NCI-H2029 treated with DMSO at 0.1 percent for 48 hours (cell line): ENCODE measurements at regions not wholly inside any gene's neighbourhood (a gene's known extent, or its start where the extent isn't known, plus 50 kb on each side); places are given as distances from the start of the nearest gene placed in this dataset.
A peak's percentile ranks its signal among the peaks of the same experiment; 100 is the strongest.

ENCODE experiments used
- DNase-seq: peaks from one replicate; lab custom pipeline; 2025; lab: John Stamatoyannopoulos, UW

- DNase-seq = no peak
Measured at GRCh38 chr3:182575941-182576340, 217.4 kb upstream of the ATP11B start.

DNA sequence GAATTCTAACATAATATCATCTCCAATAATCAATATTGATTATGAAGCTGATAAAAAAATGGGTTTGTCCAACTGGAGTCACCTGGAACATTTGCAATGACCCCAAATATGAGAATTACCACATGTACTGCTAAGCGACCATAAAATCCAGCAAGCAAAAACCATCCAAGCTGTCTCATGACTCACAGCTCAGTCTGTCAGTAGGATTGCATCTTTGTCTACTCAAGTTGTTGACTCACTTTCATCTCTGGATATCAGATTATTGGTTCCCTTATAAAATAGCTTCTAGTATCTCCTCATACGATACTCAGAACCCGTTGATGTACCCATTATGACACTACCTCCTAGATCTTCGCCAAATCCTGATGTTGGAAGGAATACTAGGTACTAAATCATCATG, 209.8 kb upstream of the ATP11B start:
- DNase-seq = no peak

GRCh38 chr3:182585532-182586150, 207.7 kb upstream of the ATP11B start:
- no peak for DNase-seq

GRCh38 chr3:182592747-182593146, 200.6 kb upstream of the ATP11B start:
- DNase-seq = no peak

DNA sequence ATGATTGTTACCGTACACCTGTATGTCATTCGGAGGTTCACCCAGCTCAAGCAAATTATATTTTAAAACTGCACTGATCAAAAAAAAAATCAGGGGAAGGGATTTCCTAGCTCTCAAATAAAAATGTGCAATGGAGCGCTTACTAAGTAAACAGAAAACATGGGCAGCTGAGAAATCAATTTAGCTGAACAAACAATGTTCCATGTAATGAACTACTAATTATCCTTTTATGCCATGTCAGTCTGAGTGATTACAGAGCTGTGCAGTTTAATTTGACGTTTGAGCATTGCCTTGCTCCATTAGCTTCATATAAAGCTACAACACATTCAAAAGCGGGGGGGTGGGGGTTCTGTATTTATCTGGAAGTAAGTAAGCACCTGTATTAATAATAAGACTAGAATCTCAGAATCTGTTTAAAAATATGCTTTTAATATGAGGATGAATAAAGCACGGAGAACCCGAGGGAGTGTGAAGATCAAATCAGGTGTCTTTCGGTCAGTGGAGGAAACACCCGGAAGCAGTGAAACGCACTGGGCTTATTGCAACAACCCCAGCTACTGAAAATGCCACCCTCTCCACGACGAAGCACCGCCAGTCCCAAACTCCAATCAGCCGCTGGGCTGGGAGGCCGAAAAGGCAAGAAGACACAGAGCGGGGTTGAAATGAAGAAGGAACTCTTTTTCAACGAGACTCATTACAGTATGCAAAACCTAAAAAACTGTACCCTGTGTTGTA, 196.5 kb upstream of the ATP11B start:
- DNase-seq = peak; percentile 87

- DNase-seq = no peak
Measured at GRCh38 chr3:182597621-182598041, 195.7 kb upstream of the ATP11B start.

DNA sequence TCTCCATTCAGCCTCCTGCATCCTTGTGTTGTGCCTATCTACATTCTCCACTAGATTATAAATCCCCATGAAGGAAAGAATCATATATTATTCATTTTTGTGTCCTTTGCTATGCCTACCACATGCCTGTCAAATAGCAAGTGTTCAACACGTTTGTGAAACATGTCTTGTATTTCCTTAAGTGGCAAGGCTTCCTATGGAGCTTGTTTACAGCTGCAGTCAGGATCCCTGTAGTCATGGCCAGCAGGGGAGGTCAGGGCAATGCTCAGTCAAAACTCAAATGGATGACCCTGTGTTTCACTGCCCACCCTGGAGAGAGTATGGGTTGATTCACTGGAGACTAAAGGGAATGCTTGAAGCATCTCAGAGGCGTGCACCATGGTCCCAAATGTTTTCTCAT, 191.7 kb upstream of the ATP11B start:
- no peak for DNase-seq

DNA sequence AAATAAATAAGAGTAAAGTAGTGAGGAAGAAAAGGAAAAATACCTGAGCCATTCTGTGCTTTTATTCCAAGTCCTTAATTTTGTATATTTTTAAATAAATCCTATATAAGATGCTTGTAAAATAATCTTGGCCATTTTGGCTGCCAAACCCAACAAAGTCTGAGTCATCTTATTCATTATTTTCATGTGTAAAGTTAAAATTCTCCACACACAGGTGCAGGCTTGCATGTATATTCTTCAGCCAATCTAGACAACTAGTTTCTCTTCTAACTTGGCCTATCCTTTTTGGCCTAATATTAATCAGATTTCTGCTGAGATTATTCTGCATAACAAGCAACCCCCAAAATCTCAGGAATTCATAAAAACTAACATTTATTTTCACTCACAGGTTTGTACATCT, 189.8 kb upstream of the ATP11B start:
- no peak for DNase-seq

DNA sequence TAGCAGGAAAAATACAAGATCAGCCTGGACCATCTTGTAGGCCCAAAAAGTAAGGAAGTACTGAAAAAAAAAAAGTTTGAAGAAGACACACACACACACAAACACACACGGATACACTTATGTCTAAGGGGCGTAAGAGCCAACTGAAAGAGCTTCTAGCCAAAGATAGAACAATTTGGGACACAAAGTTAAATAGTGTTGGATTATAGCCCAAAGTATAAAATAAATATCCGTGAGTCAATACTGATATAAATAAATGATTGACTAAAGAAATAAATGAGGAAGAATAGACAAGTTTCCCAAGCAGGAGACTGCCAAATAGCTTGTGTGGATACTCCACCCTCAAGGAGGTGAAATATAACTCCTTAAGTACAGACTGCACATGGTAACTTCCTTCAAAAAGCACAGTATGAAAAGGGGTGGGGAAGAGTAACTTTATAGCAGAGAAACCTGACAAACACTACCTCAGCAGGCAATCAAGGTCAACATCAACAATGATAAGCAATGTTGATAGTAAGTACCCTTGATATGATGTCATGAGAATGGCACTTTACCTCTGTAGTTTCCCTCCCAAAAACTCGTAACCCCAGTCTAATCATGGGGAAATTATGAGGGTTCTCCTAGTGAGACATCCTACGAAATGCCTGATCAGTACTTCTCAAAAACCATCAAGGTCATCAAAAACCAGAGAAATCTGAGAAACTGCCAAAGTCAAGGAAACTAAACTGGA, 187.3 kb upstream of the ATP11B start:
- DNase-seq = no peak

GRCh38 chr3:182606905-182607504, 186.3 kb upstream of the ATP11B start:
- DNase-seq = no peak

DNA sequence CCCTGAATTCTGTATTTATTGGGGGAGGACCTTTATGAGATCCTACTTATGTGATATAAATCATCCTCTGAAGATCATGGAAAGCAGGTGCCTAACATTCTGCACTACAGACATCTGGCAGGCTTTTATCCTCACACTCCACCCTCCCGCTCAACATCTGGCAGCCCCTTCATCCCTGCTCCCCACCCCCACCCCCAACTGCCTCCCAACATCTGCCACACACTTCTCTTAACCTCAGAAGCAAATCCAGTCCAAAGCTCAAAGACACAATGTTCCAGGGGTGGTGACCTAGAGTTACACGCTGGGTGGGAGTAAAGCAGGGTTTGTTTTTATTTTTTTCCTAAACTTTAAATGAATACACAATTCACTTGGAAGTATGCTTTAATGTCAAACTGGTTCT, 184.5 kb upstream of the ATP11B start:
- no peak for DNase-seq

DNA sequence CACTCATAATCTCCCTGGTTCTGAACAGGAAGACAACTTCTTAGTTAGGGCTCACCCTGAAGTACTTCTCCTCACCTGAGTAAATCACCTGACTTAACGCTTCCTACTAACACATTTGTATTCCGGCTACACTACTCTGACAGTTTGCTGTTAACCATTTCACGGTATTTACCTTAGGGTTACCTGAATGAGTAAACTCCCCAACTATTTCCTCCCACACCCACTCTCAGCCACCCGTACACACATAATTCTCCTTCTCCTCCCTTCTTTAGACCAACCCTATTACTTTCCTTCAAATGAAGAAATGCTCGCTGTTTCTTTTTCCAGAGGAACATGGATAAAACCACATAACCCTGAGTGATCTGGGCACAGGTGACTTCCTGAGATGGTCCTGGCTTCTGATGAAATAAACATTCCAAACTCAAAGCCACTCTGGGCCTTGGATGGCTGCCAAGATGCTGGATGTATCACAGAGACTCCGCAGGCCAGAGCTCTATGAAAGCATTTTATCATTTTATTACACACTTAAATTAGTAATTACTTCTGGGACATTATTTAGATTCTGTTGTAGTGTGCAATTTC, 183.6 kb upstream of the ATP11B start:
- peak; percentile 90 for DNase-seq

GRCh38 chr3:182612332-182612731, 181.0 kb upstream of the ATP11B start:
- DNase-seq = no peak

GRCh38 chr3:182617500-182617899, 175.8 kb upstream of the ATP11B start:
- no peak for DNase-seq

DNA sequence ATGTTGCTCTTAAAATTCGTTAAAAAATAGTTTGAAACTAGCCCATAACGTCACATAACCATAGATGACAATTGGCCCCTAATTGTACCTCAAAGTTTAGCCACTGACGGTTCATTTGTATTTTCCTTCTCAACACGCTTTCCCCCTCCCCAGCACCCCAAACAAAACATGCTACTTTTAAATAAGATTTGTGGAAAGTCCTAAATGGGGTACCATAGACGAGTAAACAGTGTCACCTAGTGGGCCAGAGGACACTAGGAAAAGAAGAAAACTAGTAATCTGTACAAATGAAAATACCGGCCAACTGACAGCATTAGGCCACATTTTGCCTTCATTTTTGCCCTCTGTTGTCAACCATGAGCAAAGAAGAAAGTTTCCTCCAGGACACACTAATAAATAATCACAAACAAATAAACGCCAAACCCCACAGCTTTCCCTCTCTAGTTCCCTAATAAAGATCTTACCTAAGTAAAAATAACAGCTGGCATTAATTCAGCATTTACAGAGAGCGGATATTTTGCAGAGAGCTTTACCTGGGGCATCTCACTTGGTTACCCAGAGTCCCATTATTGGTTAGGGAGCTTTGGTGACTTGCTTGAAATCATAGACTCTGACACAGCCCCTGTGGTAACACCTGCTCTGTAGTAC, 175.1 kb upstream of the ATP11B start:
- DNase-seq = peak; percentile 85

- peak; percentile 95 for DNase-seq
Measured at GRCh38 chr3:182618981-182619591, 174.2 kb upstream of the ATP11B start.

DNA sequence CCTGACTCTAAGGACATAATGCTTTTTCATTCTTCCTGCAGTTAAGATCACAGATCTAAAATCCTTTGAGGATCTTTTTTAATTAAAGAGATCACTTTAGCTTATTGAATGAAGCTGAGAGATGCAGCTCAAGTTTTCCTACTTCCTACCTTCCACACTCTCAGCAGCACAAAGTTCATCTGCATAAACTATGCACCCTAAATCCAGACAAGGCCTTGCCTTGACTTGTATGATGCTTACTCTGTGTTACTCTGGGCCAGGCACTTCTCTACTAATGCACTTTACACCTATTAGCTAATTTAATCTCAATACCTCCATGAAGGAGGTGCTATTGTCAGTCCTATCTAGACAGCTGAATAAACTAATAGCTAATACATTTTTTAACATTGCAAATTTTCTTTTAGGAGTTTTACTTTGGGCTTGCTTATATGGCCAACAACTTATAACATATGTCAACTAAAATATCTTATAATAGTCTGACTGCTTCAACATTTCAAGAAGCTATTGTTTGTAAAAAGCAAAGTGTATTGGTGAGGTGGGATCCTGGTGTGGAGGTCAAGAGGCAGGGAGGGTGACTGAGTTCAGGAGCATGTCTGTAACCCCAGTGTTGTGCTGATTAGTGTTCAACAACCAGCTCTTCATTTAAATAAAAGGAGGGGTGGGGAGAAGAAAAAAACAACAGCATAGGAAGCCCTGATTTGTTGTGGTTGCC, 172.4 kb upstream of the ATP11B start:
- no peak for DNase-seq

GRCh38 chr3:182621435-182622240, 171.7 kb upstream of the ATP11B start:
- DNase-seq = peak; percentile 62

- no peak for DNase-seq
Measured at GRCh38 chr3:182622241-182622545, 171.1 kb upstream of the ATP11B start.
